ENCODE measurements at regions not wholly inside any gene's neighbourhood (a gene's known extent, or its start where the extent isn't known, plus 50 kb on each side); places are given as distances from the start of the nearest gene placed in this dataset.

GRCh38 chr13:62434081-62434480 is 1018.4 kb upstream of the PCDH20 start:
- no peak for TF ChIP-seq CTCF (IDR thresholded peaks at IDR 0.05)
- no peak for TF ChIP-seq POLR2A (IDR thresholded peaks at IDR 0.05)
- TF ChIP-seq EP300 (IDR thresholded peaks at IDR 0.05) = no peak

Data from ovary (tissue), 3 donors.